HEK293 (cell line): ENCODE measurements at regions not wholly inside any gene's neighbourhood (a gene's known extent, or its start where the extent isn't known, plus 50 kb on each side); places are given as distances from the start of the nearest gene placed in this dataset.

Experiments used
- CTCF ChIP-seq: fragments of 450-650 bp; formaldehyde crosslinking; IDR thresholded peaks from 2 replicates; pipeline ENCODE4 v1.5.1; 2016; ENCODE audit warnings: missing biosample characterization, missing genetic modification characterization
- ZNF311 ChIP-seq: fragments of 450-650 bp; formaldehyde crosslinking; IDR thresholded peaks from 2 replicates; pipeline ENCODE4 v1.5.1; 2017; ENCODE audit warnings: missing biosample characterization, missing genetic modification characterization, borderline replicate concordance

- TF ChIP-seq ZNF311 (tag by site-specific recombination) (no peak), CTCF (tag by site-specific recombination) (no peak)
Measured at GRCh38 chr3:107982165-107982564, 108.7 kb downstream of the CD47 start.
